H9 (cell line): ENCODE measurements at regions not wholly inside any gene's neighbourhood (a gene's known extent, or its start where the extent isn't known, plus 50 kb on each side); places are given as distances from the start of the nearest gene placed in this dataset.

Experiments used
- DNase-seq: peaks from one replicate; pipeline ENCODE4 v3.0.0-alpha.2; 2017
- H2AFZ ChIP-seq: one replicate; pipeline ENCODE4 v1.6.1; 2013; ENCODE audit warnings: mild to moderate bottlenecking, low read length, control low read depth, moderate library complexity
- H2AK5ac ChIP-seq: 2 replicates; pipeline ENCODE4 v1.6.1; 2013; ENCODE audit warnings: low read length, control low read depth, mixed read lengths; ENCODE audit not compliant: insufficient read length
- H2BK120ac ChIP-seq: one replicate; pipeline ENCODE4 v1.6.1; 2013; ENCODE audit warnings: low read depth, mild to moderate bottlenecking, low read length, control low read depth, inconsistent platforms; ENCODE audit not compliant: poor library complexity, severe bottlenecking
- H2BK12ac ChIP-seq: 2 replicates; pipeline ENCODE4 v1.6.1; 2013; ENCODE audit warnings: low read length, control low read depth, mixed read lengths, low read depth; ENCODE audit not compliant: insufficient read length
- H2BK15ac ChIP-seq: 2 replicates; pipeline ENCODE4 v1.6.1; 2013; ENCODE audit warnings: low read depth, low read length, control low read depth
- H2BK20ac ChIP-seq: one replicate; pipeline ENCODE4 v1.6.1; 2013; ENCODE audit warnings: low read depth, mild to moderate bottlenecking, low read length, control low read depth, inconsistent platforms; ENCODE audit not compliant: poor library complexity, severe bottlenecking
- H2BK5ac ChIP-seq: 2 replicates; pipeline ENCODE4 v1.6.1; 2013; ENCODE audit warnings: low read length, control low read depth, mixed read lengths; ENCODE audit not compliant: insufficient read length
- H3K14ac ChIP-seq: 2 replicates; pipeline ENCODE4 v1.6.1; 2013; ENCODE audit warnings: low read length, control low read depth; ENCODE audit not compliant: insufficient read depth
- H3K18ac ChIP-seq: 2 replicates; pipeline ENCODE4 v1.6.1; 2013; ENCODE audit warnings: low read depth, mild to moderate bottlenecking, mixed read lengths, low read length, control low read depth; ENCODE audit not compliant: insufficient read length
- H3K23ac ChIP-seq: 2 replicates; pipeline ENCODE4 v1.6.1; 2013; ENCODE audit warnings: low read length, control low read depth, mixed read lengths, low read depth; ENCODE audit not compliant: insufficient read length
- H3K23me2 ChIP-seq: 2 replicates; pipeline ENCODE4 v1.6.1; 2013; ENCODE audit warnings: low read depth, mild to moderate bottlenecking, mixed read lengths, low read length, control low read depth; ENCODE audit not compliant: insufficient read length, poor library complexity, severe bottlenecking
- H3K27ac ChIP-seq: 2 replicates; pipeline ENCODE4 v1.5.1; 2013; ENCODE audit warnings: low read length, control low read depth, mixed read lengths, low read depth; ENCODE audit not compliant: insufficient read length
- H3K27me3 ChIP-seq: 2 replicates; pipeline ENCODE4 v1.6.1; 2013; ENCODE audit warnings: low read length, control low read depth, inconsistent platforms; ENCODE audit not compliant: insufficient read depth
- H3K4ac ChIP-seq: 2 replicates; pipeline ENCODE4 v1.6.1; 2013; ENCODE audit warnings: low read depth, mild to moderate bottlenecking, control low read depth, inconsistent platforms, low read length, moderate library complexity
- H3K4me1 ChIP-seq: 2 replicates; pipeline ENCODE4 v1.6.1; 2013; ENCODE audit warnings: low read length, control low read depth, inconsistent platforms; ENCODE audit not compliant: insufficient read depth
- H3K4me2 ChIP-seq: 2 replicates; pipeline ENCODE4 v1.6.1; 2013; ENCODE audit warnings: low read length, control low read depth, mixed read lengths; ENCODE audit not compliant: insufficient read length, insufficient read depth
- H3K56ac ChIP-seq: 2 replicates; pipeline ENCODE4 v1.6.1; 2013; ENCODE audit warnings: low read depth, mild to moderate bottlenecking, mixed read lengths, low read length, control low read depth; ENCODE audit not compliant: insufficient read length
- H3K79me1 ChIP-seq: 2 replicates; pipeline ENCODE4 v1.6.1; 2013; ENCODE audit warnings: low read depth, mild to moderate bottlenecking, moderate library complexity, low read length, control low read depth, inconsistent platforms; ENCODE audit not compliant: insufficient read depth, poor library complexity, severe bottlenecking
- H3K79me2 ChIP-seq: 2 replicates; pipeline ENCODE4 v1.6.1; 2013; ENCODE audit warnings: low read length, control low read depth, inconsistent platforms; ENCODE audit not compliant: insufficient read depth
- H3K9ac ChIP-seq: 2 replicates; pipeline ENCODE4 v1.6.1; 2013; ENCODE audit warnings: low read length, control low read depth, mixed read lengths; ENCODE audit not compliant: insufficient read length; ENCODE audit errors: extremely low read depth
- H3K9me3 ChIP-seq: one replicate; pipeline ENCODE4 v1.6.1; 2013; ENCODE audit warnings: low read depth, low read length, inconsistent platforms; ENCODE audit not compliant: control insufficient read depth
- H3T11ph ChIP-seq: one replicate; pipeline ENCODE4 v1.6.1; 2013; ENCODE audit warnings: mild to moderate bottlenecking, low read length, control low read depth, inconsistent platforms
- H4K20me1 ChIP-seq: one replicate; pipeline ENCODE4 v1.6.1; 2013; ENCODE audit not compliant: control insufficient read depth, insufficient read length, insufficient read depth
- H4K5ac ChIP-seq: 2 replicates; pipeline ENCODE4 v1.6.1; 2013; ENCODE audit warnings: low read depth, mild to moderate bottlenecking, mixed read lengths, low read length, control low read depth; ENCODE audit not compliant: insufficient read length
- H4K8ac ChIP-seq: replicated peaks from 2 replicates; pipeline ENCODE4 v1.6.1; 2013; ENCODE audit warnings: low read length, control low read depth, mixed read lengths, low read depth; ENCODE audit not compliant: insufficient read length
- H4K91ac ChIP-seq: 2 replicates; pipeline ENCODE4 v1.6.1; 2013; ENCODE audit warnings: low read depth, mild to moderate bottlenecking, moderate library complexity, mixed read lengths, low read length, control low read depth; ENCODE audit not compliant: insufficient read length
- H3K27ac Mint-ChIP-seq, 3 experiments: 2 replicates in 2 of 3; 3 replicates in 1 of 3; pipeline ENCODE4 v1.8.0; 2020 to 2021; ENCODE audit warnings: mixed read lengths in 3 of 3, mild to moderate bottlenecking in 1 of 3, moderate library complexity in 1 of 3
- H3K27me3 Mint-ChIP-seq: 2 replicates; pipeline ENCODE4 v1.8.0; 2021; ENCODE audit warnings: low read depth, mild to moderate bottlenecking, moderate library complexity, mixed read lengths
- H3K36me3 Mint-ChIP-seq, 3 experiments: 2 replicates in 2 of 3; 3 replicates in 1 of 3; pipeline ENCODE4 v1.8.0; 2020 to 2021; ENCODE audit warnings: low read depth in 3 of 3, mixed read lengths in 3 of 3; ENCODE audit not compliant: insufficient read depth in 1 of 3
- H3K4me1 Mint-ChIP-seq, 2 experiments: 2 replicates each; pipeline ENCODE4 v1.8.0; 2020; ENCODE audit warnings: mixed read lengths in 2 of 2
- H3K4me3 Mint-ChIP-seq, 2 experiments: 2 replicates in 1 of 2; 3 replicates in 1 of 2; pipeline ENCODE4 v1.8.0; 2020 to 2021; ENCODE audit warnings: mild to moderate bottlenecking in 2 of 2, mixed read lengths in 2 of 2, moderate library complexity in 1 of 2
- H3K9me3 Mint-ChIP-seq, 2 experiments: 2 replicates in 1 of 2; 3 replicates in 1 of 2; pipeline ENCODE4 v1.8.0; 2020; ENCODE audit warnings: mild to moderate bottlenecking in 2 of 2, mixed read lengths in 2 of 2, moderate library complexity in 1 of 2
- WGBS: extraction: QIAGEN DNeasy Blood & Tissue Kit; methylation state at CpG from one replicate; pipeline ENCODE4 v1.1.7; 2013; ENCODE audit warnings: missing lambda C conversion rate, low lambda C conversion rate, mixed read lengths; ENCODE audit not compliant: insufficient read length; ENCODE audit errors: extremely low coverage; 5-methylcytosine and 5-hydroxymethylcytosine counted together
- TF ChIP-seq, protein P1 (sequence below): fragments of 200-600 bp; sonication (generic); conservative IDR thresholded peaks from 3 replicates; pipeline ENCODE4 v1.8.0; 2021; ENCODE audit warnings: antibody characterized with exemption, mild to moderate bottlenecking

DNA sequence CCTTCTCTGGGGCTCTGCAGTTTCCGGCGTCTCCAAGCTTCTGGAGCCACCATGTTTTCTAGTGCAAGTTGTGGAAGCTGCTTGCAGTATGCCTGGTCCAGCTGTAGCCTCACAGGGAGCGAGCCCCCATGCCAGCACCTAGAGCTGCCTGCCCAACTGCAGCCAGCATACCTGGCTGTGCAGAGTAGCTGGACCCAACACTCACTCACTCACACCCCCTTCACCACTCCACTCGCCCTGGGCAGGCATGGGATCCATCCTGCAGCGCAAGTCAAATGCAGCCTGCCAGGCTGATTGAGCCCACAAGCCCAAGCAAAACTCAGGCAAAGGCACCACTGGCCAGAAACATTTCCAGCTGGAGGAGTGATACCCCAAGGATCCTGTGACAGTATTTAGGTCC, 797.3 kb downstream of the SLC16A7 start:
- peaks cover 0 to 11% of the 10 kb centered on the region in 2 experiments; a peak in 4 of 5 replicates for H3K9me3 Mint-ChIP-seq
- no CpG with 5 or more reads among the region's 5 CpGs for WGBS

More for the DNA sequence above, 797.3 kb downstream of the SLC16A7 start:
- H3K18ac ChIP-seq: no peak overlapping the region
- no peaks in the 10 kb centered on the region for H3K79me2 ChIP-seq
- no peaks in the 10 kb centered on the region for H3K9me3 ChIP-seq
- no peak overlapping the region for H3K14ac ChIP-seq
- no peaks in the 10 kb centered on the region for H3K4me1 ChIP-seq
- no peak overlapping the region for H3K27ac Mint-ChIP-seq
- H3K79me1 ChIP-seq: no peaks in the 10 kb centered on the region
- no peak overlapping the region for H3K9ac ChIP-seq
- no peak overlapping the region for H3K4me3 Mint-ChIP-seq
- no peak overlapping the region for H2BK12ac ChIP-seq
- H3K36me3 Mint-ChIP-seq: peaks cover 0 to 2% (median 0%) of the 10 kb centered on the region in 3 experiments; a peak in 1 of 7 replicates
- no peak overlapping the region for H4K5ac ChIP-seq
- no peak overlapping the region for H3T11ph ChIP-seq
- no peak overlapping the region for H2AFZ ChIP-seq
- DNase-seq: no peak
- H3K27me3 ChIP-seq: no peaks in the 10 kb centered on the region
- TF ChIP-seq, protein P1, sequence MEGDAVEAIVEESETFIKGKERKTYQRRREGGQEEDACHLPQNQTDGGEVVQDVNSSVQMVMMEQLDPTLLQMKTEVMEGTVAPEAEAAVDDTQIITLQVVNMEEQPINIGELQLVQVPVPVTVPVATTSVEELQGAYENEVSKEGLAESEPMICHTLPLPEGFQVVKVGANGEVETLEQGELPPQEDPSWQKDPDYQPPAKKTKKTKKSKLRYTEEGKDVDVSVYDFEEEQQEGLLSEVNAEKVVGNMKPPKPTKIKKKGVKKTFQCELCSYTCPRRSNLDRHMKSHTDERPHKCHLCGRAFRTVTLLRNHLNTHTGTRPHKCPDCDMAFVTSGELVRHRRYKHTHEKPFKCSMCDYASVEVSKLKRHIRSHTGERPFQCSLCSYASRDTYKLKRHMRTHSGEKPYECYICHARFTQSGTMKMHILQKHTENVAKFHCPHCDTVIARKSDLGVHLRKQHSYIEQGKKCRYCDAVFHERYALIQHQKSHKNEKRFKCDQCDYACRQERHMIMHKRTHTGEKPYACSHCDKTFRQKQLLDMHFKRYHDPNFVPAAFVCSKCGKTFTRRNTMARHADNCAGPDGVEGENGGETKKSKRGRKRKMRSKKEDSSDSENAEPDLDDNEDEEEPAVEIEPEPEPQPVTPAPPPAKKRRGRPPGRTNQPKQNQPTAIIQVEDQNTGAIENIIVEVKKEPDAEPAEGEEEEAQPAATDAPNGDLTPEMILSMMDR: no peak
- H3K56ac ChIP-seq: no peak overlapping the region
- H2AK5ac ChIP-seq: no peak overlapping the region
- H4K91ac ChIP-seq: no peak overlapping the region
- H3K27me3 Mint-ChIP-seq: no peaks in the 10 kb centered on the region
- H3K4me1 Mint-ChIP-seq: no peaks in the 10 kb centered on the region
- H3K23ac ChIP-seq: no peak overlapping the region
- no peaks in the 10 kb centered on the region for H3K23me2 ChIP-seq
- no peak overlapping the region for H2BK5ac ChIP-seq
- H3K27ac ChIP-seq: no peak overlapping the region
- no peaks in the 10 kb centered on the region for H4K20me1 ChIP-seq
- H3K4ac ChIP-seq: no peak overlapping the region
- no peak overlapping the region for H3K4me2 ChIP-seq
- H2BK20ac ChIP-seq: no peak overlapping the region
- no peak overlapping the region for H2BK15ac ChIP-seq
- no peak overlapping the region for H4K8ac ChIP-seq
- no peak overlapping the region for H2BK120ac ChIP-seq
